Type B pancreatic cell (in vitro differentiated cells): ENCODE measurements at regions not wholly inside any gene's neighbourhood (a gene's known extent, or its start where the extent isn't known, plus 50 kb on each side); places are given as distances from the start of the nearest gene placed in this dataset.

ENCODE experiments used
- DNase-seq: peaks from one replicate; pipeline ENCODE4 v3.0.0; 2021; ENCODE audit warnings: mixed read lengths; ENCODE audit not compliant: unreplicated experiment; ENCODE audit errors: extremely low spot score
- H3K27ac Mint-ChIP-seq: 2 replicates; pipeline ENCODE4 v1.8.0; 2021; ENCODE audit warnings: mild to moderate bottlenecking, mixed read lengths
- H3K27me3 Mint-ChIP-seq: 2 replicates; pipeline ENCODE4 v1.8.0; 2021; ENCODE audit warnings: mixed read lengths
- H3K36me3 Mint-ChIP-seq: 2 replicates; pipeline ENCODE4 v1.8.0; 2021; ENCODE audit warnings: mixed read lengths
- H3K4me1 Mint-ChIP-seq: one replicate; pipeline ENCODE4 v1.8.0; 2021; ENCODE audit warnings: mixed read lengths; ENCODE audit not compliant: unreplicated experiment
- H3K4me3 Mint-ChIP-seq: 2 replicates; pipeline ENCODE4 v1.8.0; 2021; ENCODE audit warnings: mild to moderate bottlenecking, mixed read lengths
- H3K9me3 Mint-ChIP-seq: 2 replicates; pipeline ENCODE4 v1.8.0; 2021; ENCODE audit warnings: mixed read lengths
- TF ChIP-seq, protein P1 (sequence below): fragments of 200-600 bp; sonication (generic); conservative IDR thresholded peaks from 2 replicates; pipeline ENCODE4 v1.5.0; 2021; ENCODE audit warnings: antibody characterized with exemption, mild to moderate bottlenecking

DNA sequence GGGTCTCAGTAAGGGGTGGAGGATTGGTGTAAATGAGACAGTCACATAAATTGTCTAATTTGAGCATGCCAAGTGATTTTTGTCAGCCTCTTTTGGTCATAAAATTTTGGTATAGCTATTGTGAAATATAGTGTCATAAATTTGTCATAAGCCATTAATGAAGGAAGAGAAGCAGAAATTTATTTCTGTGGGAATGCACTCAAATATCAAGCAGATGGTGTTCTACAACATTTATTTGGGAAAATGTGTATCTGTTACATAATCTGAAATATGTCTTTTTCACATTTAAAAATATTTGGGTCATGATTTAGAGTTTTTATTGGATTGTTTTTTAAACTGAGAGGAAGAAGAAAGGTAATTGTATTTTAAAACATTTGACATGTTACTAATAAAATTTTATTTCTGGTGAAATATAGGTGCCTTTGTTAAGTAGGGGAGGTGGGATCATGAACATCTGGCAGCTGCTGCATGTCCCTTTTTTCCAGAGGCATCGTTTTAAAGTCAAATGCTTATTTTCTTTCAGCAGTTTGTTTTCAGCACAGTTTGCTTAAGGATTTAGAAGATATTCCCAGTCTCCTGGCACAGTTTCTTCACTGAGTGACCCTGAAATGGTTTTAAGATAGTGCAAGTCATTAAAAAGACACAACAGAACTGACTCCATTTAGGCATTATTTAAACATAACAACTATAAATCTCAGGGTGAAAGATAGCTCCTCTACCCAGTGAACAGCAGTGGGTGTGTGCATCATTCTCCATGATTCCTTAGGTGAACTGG, 371.7 kb downstream of the SNAPC1 start:
- H3K27me3 Mint-ChIP-seq = peaks cover 36% of the 10 kb centered on the region
- H3K36me3 Mint-ChIP-seq = no peaks in the 10 kb centered on the region
- DNase-seq = no peak
- H3K4me3 Mint-ChIP-seq = no peak overlapping the region
- no peak overlapping the region for H3K27ac Mint-ChIP-seq
- TF ChIP-seq, protein P1, sequence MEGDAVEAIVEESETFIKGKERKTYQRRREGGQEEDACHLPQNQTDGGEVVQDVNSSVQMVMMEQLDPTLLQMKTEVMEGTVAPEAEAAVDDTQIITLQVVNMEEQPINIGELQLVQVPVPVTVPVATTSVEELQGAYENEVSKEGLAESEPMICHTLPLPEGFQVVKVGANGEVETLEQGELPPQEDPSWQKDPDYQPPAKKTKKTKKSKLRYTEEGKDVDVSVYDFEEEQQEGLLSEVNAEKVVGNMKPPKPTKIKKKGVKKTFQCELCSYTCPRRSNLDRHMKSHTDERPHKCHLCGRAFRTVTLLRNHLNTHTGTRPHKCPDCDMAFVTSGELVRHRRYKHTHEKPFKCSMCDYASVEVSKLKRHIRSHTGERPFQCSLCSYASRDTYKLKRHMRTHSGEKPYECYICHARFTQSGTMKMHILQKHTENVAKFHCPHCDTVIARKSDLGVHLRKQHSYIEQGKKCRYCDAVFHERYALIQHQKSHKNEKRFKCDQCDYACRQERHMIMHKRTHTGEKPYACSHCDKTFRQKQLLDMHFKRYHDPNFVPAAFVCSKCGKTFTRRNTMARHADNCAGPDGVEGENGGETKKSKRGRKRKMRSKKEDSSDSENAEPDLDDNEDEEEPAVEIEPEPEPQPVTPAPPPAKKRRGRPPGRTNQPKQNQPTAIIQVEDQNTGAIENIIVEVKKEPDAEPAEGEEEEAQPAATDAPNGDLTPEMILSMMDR = no peak
- H3K4me1 Mint-ChIP-seq = no peaks in the 10 kb centered on the region
- no peaks in the 10 kb centered on the region for H3K9me3 Mint-ChIP-seq

DNA sequence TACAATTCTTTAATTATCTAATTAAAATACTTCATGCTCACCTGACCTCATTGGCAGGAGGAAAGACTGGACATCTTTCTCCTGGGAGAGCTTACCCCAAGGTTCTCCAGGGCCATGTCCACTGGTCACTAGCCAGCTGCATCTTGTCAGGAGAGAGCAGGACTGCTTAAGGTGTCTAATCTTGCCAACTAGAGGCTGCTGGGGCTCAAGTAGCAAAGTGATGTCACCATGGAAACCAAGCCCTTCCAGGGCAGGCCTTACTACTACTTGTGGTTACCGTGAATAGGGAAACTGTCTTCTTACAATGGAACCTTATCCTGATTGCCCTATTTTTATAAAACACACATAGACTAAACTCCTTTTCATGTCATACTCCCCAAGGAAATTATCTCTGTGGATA, 376.4 kb downstream of the SNAPC1 start:
- Mint-ChIP-seq H3K4me3 (no peak overlapping the region), H3K4me1 (no peaks in the 10 kb centered on the region), H3K36me3 (no peaks in the 10 kb centered on the region), H3K27me3 (peaks cover 14% of the 10 kb centered on the region), H3K9me3 (no peaks in the 10 kb centered on the region), H3K27ac (no peak overlapping the region)
- TF ChIP-seq, protein P1 = no peak
- DNase-seq = no peak

DNA sequence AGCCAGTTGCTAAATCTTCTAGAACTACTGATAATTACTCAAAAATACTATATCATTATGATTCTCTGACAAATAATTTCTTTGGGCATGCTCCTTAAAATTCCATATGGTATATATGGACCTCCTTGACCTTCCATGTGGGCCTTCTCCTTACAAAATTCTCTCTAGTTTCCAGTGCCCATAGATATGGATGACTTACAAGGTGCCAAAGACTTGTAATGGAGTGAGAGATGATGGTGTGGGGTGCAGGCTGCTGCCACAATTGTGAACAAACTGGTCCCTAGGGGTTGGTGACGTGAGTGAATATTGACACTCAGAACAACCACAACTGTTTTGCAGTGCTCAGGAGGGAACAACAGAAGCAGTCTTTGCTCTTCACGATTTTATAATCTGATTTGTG, 378.9 kb downstream of the SNAPC1 start:
- H3K9me3 Mint-ChIP-seq = no peaks in the 10 kb centered on the region
- no peak overlapping the region for H3K4me3 Mint-ChIP-seq
- no peak overlapping the region for H3K27ac Mint-ChIP-seq
- no peaks in the 10 kb centered on the region for H3K36me3 Mint-ChIP-seq
- H3K4me1 Mint-ChIP-seq = no peaks in the 10 kb centered on the region
- H3K27me3 Mint-ChIP-seq = peaks cover 18% of the 10 kb centered on the region
- DNase-seq = no peak
- TF ChIP-seq, protein P1 = no peak

DNA sequence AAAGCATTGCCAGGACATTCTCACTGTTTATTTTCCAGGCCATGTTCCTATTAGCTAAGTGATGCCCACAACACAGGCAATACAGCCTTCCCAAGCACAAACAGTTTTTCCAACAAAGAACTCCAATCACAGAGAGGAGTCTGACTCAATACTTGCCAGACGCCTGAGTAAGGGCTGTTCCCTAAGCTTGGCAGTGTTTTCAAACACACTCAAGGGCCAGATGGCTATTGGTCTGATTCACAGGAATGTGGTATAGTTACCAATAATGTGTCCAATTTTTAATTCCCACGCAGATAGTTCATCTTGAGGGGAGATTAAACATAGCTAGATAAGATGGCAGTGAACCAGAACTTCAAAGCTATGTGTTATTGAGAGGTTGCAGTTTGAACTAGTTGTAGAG, 381.0 kb downstream of the SNAPC1 start:
- H3K27me3 Mint-ChIP-seq = peaks cover 16% of the 10 kb centered on the region
- TF ChIP-seq, protein P1 = no peak
- no peaks in the 10 kb centered on the region for H3K4me1 Mint-ChIP-seq
- H3K4me3 Mint-ChIP-seq = no peak overlapping the region
- no peak for DNase-seq
- H3K27ac Mint-ChIP-seq = no peak overlapping the region
- H3K36me3 Mint-ChIP-seq = no peaks in the 10 kb centered on the region
- H3K9me3 Mint-ChIP-seq = peaks cover 4% of the 10 kb centered on the region

DNA sequence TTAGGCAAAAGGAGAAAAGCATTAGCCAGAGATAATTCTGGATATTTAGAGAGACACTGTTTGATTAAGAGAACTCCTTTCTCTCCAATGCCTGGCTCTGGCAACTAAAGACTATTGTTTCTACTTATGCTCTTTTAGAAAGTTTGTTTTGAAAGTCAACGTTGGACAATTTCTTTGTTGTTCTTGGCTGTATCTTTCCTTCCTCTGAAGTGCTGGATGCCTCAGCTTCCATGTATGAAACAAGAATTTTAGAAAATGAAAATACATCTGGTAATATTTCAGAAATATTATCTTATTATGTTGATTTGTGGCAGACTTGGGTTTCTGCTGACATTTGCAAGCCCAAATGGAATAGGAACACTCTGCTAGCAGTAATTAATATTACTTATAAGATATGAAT, 382.6 kb downstream of the SNAPC1 start:
- peaks cover 14% of the 10 kb centered on the region for H3K27me3 Mint-ChIP-seq
- TF ChIP-seq, protein P1 = no peak
- H3K4me1 Mint-ChIP-seq = no peaks in the 10 kb centered on the region
- H3K4me3 Mint-ChIP-seq = no peak overlapping the region
- peaks cover 5% of the 10 kb centered on the region for H3K9me3 Mint-ChIP-seq
- H3K27ac Mint-ChIP-seq = no peak overlapping the region
- no peaks in the 10 kb centered on the region for H3K36me3 Mint-ChIP-seq
- DNase-seq = no peak
